Stimulated activated CD4-positive, alpha-beta T cell treated with anti-CD3 and anti-CD28 coated beads, Interleukin-2, amount 100 ng/mL, for 48 hours (primary cell): ENCODE measurements at regions not wholly inside any gene's neighbourhood (a gene's known extent, or its start where the extent isn't known, plus 50 kb on each side); places are given as distances from the start of the nearest gene placed in this dataset.

ENCODE experiments used
- DNase-seq, 2 donors: peaks; one replicate each; pipeline ENCODE4 v3.0.0-alpha.2; 2020

DNA sequence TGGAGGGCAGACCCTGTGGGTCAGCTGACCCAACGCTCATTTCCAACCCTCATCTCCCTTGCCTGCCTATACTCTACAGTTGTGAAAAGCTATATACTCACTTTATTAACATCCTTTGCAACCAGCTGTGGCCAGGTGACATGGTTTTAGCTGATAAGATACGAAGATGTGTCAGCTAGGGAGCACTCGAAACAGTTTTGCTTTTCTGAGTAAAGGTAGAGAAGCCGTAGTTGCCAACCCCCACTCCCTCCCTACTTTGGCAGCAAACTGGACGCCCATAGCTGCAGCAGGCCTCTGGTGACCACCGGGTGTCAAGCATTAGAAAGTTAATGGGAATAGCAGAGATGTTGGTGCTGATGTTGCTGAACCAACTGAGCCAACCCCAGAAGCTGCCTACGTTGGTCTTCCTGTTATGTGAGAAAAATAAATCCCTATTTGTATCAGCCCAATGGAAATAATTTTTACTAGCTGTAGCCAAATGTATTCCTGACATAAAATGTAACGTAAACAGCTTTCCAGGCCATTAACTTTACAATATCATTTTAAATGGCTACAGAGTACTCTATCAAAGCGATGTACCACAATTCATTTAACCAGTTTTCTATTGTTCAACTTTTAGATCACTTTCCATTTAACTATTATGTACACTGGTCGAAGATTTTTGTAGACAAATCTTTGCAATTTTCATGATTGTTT lies 98.5 kb upstream of the TMCC3 start:
- DNase-seq: no peak

DNA sequence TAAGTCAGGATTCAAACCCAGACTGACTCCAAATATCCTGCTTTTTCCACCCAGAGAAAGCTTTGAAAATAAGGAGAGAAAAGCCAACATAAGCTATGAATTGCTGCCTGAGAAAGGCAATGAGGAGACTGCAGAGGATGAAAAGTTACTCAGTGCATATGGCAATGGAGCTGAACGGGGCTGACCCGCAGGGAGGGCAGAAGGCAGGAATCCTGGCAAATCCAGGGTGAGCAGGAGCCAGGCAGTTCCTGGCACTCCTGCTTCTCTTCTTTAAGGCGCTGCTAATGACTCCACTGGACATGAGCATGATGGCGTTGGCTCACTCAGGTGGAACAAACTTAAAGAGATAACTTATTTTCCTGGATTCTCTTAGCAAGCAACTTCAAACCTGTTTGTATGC lies 95.2 kb upstream of the TMCC3 start:
- no peak for DNase-seq

DNA sequence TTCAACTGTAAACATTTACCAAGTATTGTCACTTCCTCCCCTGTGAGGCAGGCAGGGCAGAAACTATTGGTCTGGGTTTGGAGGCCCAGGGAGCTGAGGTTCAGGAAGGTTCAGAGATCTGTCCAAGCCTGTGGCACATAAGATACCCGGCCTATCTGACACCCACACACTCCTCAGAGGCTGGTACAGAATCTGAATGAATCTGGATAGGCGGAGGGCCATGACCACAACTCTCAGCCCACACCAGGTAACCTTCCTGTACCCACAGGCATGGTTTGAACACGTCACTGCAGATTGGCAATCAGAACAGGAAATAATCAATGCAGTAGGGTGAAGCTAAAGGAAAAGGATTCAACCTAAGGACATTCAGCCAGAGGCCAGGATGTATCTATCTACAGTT lies 92.8 kb upstream of the TMCC3 start:
- no peak for DNase-seq

DNA sequence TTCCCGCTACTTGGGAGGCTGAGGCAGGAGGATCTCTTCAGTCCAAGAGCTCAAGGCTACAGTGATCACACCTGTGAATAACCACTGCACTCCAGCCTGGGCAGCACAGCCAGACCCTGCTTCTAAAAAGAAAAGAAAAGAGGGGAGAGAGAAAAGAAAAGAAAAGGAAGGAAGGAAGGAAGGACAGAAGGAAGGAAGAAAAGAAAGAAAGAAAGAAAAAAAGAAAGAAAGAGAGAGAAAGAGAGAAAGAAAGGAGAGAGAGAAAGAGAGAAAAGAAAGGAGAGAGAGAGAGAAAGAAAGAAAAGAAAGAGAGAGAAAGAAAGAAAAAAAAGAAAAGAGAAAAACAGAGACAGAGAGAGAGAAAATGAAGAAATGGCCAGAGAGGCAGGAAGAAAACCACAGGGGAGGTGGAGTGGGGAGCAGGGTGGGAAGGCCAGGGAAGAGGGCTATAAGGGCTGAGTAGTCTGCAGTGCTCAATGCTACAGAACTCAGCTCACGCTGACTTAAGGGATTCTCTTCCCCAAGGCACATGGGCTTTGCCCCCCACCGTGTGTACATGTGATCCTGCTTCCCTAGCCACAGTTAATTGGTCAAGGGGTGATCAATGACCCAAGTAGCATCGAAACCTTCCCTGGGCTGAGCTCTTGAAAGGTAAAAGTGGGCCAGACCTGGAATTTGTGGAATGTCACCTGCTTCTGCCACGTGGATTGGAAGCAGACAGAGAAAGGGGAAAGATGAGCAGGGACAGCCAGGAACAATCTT lies 90.4 kb upstream of the TMCC3 start:
- DNase-seq: no peak

DNA sequence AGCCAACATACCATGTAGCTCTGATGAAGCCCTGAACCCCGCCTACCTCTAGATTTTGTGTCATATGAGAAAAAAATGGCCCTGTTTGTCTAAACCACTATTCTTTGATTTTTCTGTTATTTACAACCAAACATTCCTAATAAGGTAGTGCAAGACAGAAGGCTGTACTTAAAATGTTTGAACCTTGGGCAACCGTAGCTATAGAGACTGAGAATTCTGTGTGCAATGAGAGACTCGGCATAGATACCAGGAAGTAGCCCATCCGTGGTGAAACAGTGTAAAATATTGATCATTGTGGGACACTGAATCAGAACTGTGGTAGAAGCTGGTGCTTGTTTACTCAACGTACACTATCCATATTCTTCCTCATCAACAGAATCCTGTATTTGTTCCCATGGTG lies 86.5 kb upstream of the TMCC3 start:
- no peak for DNase-seq

DNA sequence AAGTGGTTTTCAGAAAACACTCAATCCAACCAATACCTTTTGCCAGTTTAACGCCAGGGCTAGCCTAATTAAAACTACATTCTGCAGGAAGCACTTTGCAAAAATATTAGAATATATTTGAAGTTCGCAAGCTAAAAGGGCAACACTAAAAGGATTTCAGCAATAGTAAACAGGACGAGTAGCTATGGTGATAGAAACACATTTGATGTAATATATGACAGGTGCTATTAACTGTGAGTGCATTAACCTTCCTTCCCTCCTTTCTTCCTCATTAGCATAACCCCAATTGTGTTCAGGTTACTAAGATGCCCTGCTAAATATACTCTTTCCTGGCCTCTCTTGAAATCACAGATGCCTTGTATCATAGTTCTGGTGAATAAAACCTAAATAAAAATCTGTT lies 85.6 kb upstream of the TMCC3 start:
- DNase-seq: no peak

DNA sequence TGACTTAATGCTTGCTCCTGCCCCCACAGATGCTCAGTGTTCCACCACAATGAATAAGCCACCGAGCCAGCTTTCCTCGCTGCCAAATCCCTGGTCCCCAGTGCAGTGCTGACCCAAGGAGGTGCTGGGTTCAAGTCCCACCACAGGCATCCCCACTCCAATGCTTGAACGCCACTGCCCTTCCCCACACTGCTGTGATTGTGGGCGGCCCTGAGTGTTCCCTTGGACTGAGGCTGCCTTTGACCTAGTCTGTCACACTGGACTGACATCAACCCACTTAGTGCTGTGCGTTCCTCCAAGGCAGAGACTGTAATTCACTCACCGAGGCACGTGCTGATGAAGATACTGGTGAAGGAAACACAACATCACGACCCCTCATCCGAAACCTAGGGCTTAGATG lies 83.4 kb upstream of the TMCC3 start:
- no peak for DNase-seq

DNA sequence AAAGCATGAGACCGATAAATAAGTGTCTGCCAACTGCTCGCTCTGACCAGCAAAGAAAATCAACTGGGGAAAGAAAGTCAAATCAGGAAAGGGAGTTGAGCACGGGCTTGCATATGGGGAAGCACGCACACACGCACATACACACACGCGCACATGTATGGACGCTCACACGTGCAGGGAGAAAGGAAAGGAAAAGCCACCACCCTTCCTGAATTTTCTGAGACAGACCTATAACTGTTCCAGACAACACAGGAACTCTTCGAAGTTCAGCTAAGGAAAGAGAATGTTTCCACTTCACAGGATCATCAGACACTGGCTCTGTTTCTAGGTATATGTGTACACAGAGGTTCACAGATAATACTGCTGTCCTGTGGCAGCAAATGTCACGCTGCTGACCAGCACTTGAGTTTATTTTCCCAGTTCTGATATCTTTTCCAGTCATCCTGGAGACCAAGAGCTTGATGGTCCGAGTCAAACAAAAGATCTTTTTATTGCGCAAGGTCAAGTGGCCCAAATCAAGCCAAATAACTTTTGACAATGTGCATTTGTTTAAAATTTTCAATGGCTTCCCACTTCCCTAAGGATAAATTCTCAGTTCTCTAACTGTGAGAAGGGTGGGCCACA lies 82.1 kb upstream of the TMCC3 start:
- DNase-seq: no peak

DNA sequence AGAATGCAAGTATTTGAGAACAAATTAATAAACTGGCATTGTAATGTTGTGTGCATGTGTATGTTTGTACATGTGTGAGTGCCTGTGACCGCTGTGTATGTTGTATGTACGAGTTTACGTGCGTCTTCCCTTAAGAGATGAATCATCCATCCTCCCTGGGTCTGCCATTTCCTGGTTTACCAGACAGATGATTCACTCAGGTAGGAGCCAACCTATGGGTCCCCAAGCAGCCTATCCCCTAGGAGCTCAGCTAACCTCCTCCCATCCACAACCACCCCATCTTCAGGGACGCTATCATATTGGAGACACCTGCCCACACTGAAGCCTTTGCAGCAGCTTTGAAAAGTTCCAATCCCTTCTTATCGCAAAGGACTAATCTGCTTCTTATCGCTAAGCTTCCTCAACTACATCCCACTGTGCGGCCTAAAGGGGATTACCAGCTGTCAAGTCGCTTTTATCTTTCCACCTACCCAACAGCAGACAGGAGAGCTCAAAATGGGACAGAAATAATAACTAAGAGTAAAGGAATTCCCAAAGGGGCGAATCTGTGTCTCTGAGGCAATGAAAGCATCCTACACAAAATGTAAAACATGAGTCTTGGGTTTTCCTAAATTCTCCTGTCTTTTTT lies 81.5 kb upstream of the TMCC3 start:
- no peak for DNase-seq

DNA sequence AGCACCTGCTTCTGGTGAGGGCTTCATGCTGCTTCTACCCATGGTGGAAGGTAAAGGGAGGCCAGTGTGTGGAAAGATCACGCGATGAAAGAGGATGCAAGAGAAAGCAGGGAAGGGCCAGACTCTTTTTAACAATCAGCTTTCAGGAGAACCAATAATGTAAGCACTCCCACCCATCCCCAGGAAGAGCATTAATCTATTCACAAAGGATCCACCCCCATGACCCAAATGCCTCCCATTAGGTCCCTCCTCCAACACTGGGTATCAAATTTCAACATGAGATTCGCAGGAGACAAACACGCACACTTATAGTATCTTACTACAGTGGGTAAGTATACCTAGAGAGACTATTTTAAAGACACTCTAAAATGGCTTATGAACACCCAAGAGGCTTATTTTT lies 80.5 kb upstream of the TMCC3 start:
- DNase-seq: no peak

DNA sequence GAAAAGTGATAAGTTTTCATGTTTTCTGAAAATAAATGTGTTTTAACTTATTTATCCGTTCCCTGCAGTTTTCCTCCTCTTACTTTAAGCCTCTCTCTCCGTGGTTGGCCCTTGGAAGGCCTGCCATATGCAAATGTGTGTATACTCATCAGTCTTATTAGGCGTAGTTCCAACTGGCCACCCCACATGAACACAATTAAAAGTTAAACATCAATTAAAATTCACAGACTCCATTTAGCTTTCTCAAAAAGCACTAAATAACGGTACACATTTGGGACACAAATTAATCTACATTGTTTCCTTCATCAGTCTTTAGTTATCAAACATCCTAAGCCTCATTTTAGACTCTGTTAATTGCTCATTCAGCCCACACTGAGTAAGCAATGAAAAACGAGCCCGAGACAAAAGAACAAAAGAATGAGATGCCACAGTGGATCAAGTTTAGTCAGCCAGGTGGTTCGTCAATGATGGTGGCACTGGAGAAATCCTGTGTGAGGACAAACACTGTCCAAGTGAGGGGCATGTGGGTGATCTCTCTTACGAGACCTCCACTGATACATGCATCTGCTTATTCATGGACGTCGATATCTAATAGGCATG lies 76.0 kb upstream of the TMCC3 start:
- no peak for DNase-seq

DNA sequence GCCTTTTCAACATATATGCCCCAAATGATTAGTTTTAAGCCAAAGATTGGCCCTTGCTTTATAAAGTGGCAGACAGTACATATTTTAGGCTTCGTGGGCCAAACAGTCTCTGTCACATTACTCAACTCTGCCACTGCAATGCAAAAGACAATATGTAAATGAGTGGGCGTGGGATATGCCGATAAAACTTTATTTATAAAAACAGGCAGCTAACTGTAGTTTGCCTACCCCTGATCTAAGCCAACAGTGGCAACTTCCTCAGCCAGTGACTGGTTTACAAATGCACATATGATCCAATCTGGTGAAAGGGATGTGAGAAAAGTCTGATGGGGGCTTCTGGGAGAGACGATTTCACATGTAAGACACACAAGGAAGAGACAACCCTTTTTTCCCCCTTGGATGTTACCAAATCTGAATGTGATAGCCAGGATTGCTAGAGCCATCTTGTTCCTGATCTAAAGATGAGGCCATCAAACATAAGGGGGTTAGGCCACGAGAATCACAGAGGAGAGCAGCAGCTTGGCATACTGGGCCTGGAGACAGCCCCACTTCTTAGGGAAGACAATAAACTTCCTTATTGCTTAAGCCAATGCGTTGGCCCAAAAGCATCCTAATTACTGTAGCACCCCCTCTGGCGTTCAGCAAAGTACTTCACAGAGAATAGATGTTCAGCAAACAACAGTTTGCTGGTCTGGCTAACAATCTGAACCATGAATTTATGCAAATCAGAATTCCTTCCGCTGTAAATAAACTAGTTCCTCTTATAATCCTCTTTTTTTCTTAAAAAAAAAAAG lies 75.2 kb upstream of the TMCC3 start:
- no peak for DNase-seq

DNA sequence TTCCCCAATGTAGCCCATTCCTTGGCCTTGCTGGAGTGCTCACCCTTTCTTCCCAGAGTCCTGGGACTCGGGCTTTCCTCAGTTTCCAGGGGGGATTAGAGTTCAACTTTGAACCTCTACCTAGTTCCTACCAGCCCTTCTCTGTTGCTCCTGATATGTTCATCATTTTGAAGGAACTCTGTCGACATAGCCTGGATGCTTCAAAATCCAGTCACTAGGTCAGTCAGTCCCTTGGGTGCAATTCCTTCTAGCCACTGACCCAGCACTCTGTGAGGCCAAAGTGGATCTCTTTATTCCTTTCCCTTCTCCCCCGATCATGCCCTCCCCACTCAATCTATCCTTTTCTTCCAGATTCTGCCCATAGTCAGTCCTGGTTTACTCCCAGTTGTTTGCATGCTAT lies 72.3 kb upstream of the TMCC3 start:
- no peak for DNase-seq

DNA sequence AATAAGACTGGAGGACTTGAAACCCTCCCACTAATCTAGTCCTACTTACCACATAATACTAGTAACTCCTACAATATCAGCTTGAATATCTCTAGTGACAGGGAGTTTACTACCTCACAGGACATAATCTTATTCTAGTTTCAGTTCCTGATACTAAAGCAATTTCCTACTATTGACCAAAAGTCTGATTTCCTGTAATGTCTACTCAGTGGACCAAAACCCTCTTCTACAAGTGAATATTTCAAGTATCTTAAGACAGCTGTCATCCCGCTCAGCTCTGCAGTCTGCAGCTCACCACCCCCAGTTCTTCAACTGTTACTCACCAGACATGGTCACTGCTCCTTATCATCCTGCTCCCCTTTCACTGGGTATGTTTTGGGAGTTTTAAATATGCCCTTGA lies 70.8 kb upstream of the TMCC3 start:
- no peak for DNase-seq

DNA sequence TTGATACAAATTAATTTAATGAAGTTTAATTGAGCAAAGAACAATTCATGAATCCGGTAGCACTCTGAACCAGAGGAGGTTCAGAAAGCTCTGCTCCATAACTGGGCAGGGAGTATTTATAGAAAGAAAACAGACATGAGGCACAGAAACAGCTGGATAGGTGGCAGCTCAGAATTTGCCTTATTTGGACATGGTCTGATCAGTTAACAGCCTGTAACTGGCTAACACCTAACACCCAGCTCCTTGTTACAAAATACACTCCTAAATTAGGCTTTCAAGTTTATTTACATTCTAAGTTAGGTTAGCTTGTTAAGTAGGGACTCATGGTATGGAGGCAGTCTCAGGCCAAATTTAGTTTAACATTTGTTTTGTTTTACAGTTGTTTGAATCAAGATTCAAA lies 67.8 kb upstream of the TMCC3 start:
- DNase-seq: no peak

DNA sequence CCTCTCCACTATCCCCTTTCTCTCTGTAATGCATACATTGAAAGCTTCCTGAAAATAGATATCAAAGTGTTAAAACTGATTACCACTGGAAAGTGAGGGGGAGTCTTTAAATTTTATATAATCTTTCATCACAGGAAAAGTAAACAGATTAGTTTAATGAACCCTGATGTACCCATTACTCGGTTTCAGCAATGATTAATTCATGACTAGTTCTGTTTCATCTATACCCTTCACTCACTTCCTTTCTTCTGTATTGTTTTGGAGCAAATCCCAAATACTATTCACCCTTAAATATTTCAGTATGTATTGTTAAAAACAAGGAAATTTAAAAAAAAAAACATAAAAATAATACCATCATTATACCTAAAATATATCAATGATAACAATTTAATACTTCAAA lies 67.3 kb upstream of the TMCC3 start:
- no peak for DNase-seq

DNA sequence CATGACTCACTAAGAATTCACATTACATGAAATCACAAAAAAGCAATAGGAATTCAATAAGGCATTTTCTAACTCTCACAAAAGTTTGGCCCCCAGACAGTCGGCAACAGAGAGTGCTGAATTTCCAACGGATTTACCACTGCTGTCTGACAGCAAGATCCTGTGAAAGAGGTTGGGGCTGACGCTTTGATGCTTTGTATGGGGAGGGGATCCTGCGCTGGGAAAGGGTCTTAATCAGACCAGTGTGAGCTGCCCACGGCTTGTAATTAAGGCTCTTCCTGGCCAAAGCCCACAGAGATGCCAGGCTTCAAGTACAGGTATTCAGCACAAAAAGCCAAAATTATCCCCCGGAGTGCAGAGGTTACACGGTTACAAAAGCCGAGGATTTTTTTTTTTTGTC lies 66.8 kb upstream of the TMCC3 start:
- no peak for DNase-seq

DNA sequence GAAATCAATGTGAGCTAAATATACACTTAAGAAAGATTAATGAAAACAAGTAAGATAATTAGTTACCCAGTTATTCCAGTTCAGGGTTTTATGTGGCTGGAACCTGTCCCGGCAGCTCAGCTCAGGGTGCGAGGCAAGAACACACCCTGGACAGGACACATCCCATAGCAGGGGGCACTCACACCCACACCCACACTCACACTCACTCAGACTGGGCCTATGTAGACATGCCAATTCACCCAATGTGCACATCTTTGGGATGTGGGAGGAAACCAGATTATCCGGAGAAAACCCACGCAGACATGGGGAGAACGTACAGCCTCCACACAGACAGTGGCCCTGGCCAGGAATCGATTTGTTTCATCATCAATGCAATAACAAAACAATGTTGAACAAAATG lies 66.0 kb upstream of the TMCC3 start:
- DNase-seq: no peak

DNA sequence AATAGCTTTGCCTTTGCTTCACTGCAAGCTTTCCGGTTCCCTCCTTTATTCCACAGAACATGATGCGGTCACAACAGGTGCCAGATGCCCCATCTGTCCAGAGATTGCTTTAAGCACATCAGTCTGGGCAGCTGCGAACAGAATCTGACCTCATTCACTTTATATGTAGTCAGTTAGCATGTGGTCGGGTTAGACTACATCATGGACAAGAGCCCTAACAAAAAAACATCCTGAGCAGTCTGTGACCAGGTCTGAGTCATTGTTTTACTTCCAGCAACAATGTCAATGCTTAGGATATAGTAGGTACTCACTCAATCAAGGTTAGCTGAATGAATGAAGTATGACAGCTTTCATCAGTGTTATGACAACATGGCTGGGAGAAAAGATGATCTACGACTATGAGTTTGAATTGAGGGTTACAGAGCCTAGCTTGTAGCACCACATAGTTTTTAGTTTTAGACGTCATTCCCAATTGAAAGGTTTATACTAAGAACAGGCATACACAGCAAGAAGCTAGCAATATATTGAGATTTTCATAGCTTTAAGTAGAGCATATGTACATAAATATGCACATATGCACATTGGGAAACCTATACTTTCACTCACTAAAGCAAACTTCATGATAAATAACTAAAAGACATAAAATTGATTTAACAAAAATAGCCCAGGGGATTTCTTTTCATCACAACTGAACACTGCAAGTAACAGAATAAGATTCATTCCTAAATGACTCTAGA lies 64.2 kb upstream of the TMCC3 start:
- DNase-seq: no peak

DNA sequence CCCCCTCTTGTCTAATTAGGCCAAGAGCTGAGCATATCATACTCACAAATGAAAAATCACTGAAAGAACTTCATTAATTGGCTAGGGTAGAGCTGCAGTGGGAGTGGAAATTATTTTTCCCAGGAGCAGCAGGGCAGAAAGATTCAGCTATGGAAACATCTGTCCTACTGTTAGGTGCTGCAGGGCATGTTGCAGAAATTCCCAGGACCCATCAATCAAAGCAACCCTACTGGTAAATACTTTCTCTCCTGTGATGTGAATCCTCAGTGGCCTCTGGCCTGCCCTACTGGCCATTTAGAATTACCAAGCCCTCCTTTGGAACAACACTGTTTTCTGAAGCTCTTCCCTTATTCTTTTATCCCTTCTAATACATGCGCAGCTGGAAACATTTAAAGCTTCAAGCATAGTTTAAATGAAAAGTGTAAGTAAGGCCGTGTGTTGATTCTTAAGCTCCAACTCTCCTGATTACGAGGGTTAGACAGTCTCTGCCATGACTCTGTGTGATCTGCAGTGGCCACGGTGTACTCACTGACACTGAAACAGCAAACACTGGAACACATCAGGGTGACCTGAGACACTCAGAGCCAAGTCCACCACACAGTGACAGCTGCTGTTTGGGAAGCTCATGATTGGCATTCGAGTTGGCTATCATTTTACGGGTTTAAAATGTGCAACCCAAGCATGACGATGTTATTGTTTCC lies 62.6 kb upstream of the TMCC3 start:
- no peak for DNase-seq

DNA sequence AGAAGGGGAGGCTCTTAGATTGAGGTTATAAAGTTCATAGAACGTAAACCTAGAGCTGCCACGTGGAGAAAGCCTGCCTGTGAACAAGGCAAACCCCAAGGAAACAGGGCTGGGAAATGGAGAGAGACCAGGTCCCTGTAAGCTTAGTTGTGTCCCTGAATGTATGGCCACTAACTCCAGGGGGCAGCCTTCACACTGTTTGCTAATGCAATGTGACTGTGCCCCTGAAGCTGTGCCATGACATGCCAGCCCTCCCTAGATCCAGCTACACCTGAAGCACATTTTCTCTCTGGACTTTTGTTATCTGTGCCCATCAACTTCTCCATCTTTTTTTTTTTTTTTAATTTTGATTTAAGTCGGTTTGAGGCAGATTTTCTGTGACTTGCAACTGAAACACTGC lies 60.6 kb upstream of the TMCC3 start:
- DNase-seq: peak; percentile 3 to 7
